ENCODE measurements at regions not wholly inside any gene's neighbourhood (a gene's known extent, or its start where the extent isn't known, plus 50 kb on each side); places are given as distances from the start of the nearest gene placed in this dataset.

- TF ChIP-seq SIN3A (IDR thresholded peaks at IDR 0.05; ENCODE audit: borderline replicate concordance, insufficient read depth, low read length) (no peak), REST (IDR thresholded peaks at IDR 0.05; ENCODE audit: insufficient read depth in 1 of 2, low read depth in 2 of 2, low read length in 2 of 2) (no peak), TAF1 (IDR thresholded peaks at IDR 0.05; ENCODE audit: borderline replicate concordance, insufficient read depth, low read length) (no peak), POLR2AphosphoS5 (IDR thresholded peaks at IDR 0.05; ENCODE audit: low read depth, low read length) (no peak), FOXP2 (optimal IDR thresholded peaks at IDR 0.05; ENCODE audit: borderline replicate concordance, extremely low read depth, extremely low read length, insufficient read depth) (no peak)
Measured at GRCh38 chr13:44207476-44207875, 166.1 kb upstream of the SERP2 start.

GRCh38 chr13:44210525-44210924, 163.1 kb upstream of the SERP2 start:
- TF ChIP-seq SIN3A (IDR thresholded peaks at IDR 0.05; ENCODE audit: borderline replicate concordance, insufficient read depth, low read length) (no peak), POLR2AphosphoS5 (IDR thresholded peaks at IDR 0.05; ENCODE audit: low read depth, low read length) (no peak), REST (IDR thresholded peaks at IDR 0.05; ENCODE audit: insufficient read depth in 1 of 2, low read depth in 2 of 2, low read length in 2 of 2) (no peak), FOXP2 (optimal IDR thresholded peaks at IDR 0.05; ENCODE audit: borderline replicate concordance, extremely low read depth, extremely low read length, insufficient read depth) (no peak), TAF1 (IDR thresholded peaks at IDR 0.05; ENCODE audit: borderline replicate concordance, insufficient read depth, low read length) (no peak)

- no peak for TF ChIP-seq POLR2AphosphoS5 (IDR thresholded peaks at IDR 0.05; ENCODE audit: low read depth, low read length)
- TF ChIP-seq FOXP2 (optimal IDR thresholded peaks at IDR 0.05; ENCODE audit: borderline replicate concordance, extremely low read depth, extremely low read length, insufficient read depth) = no peak
- TF ChIP-seq REST (IDR thresholded peaks at IDR 0.05; ENCODE audit: insufficient read depth in 1 of 2, low read depth in 2 of 2, low read length in 2 of 2) = no peak
- TF ChIP-seq SIN3A (IDR thresholded peaks at IDR 0.05; ENCODE audit: borderline replicate concordance, insufficient read depth, low read length) = no peak
- TF ChIP-seq TAF1 (IDR thresholded peaks at IDR 0.05; ENCODE audit: borderline replicate concordance, insufficient read depth, low read length) = no peak
Measured at GRCh38 chr13:44211286-44211685, 162.3 kb upstream of the SERP2 start.

GRCh38 chr13:44211704-44212346, 161.8 kb upstream of the SERP2 start:
- TF ChIP-seq REST (IDR thresholded peaks at IDR 0.05; ENCODE audit: insufficient read depth in 1 of 2, low read depth in 2 of 2, low read length in 2 of 2) (no peak), SIN3A (IDR thresholded peaks at IDR 0.05; ENCODE audit: borderline replicate concordance, insufficient read depth, low read length) (no peak), TAF1 (IDR thresholded peaks at IDR 0.05; ENCODE audit: borderline replicate concordance, insufficient read depth, low read length) (no peak), POLR2AphosphoS5 (IDR thresholded peaks at IDR 0.05; ENCODE audit: low read depth, low read length) (no peak), FOXP2 (optimal IDR thresholded peaks at IDR 0.05; ENCODE audit: borderline replicate concordance, extremely low read depth, extremely low read length, insufficient read depth) (no peak)

All from PFSK-1 (cell line).